ENCODE measurements at regions not wholly inside any gene's neighbourhood (a gene's known extent, or its start where the extent isn't known, plus 50 kb on each side); places are given as distances from the start of the nearest gene placed in this dataset.
"Not testable (repeated sequence)": the region's sequence is repeated elsewhere in the genome, so short reads cannot be mapped to it uniquely, and the experiment has no call there.

- TF ChIP-seq, protein P1, sequence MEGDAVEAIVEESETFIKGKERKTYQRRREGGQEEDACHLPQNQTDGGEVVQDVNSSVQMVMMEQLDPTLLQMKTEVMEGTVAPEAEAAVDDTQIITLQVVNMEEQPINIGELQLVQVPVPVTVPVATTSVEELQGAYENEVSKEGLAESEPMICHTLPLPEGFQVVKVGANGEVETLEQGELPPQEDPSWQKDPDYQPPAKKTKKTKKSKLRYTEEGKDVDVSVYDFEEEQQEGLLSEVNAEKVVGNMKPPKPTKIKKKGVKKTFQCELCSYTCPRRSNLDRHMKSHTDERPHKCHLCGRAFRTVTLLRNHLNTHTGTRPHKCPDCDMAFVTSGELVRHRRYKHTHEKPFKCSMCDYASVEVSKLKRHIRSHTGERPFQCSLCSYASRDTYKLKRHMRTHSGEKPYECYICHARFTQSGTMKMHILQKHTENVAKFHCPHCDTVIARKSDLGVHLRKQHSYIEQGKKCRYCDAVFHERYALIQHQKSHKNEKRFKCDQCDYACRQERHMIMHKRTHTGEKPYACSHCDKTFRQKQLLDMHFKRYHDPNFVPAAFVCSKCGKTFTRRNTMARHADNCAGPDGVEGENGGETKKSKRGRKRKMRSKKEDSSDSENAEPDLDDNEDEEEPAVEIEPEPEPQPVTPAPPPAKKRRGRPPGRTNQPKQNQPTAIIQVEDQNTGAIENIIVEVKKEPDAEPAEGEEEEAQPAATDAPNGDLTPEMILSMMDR (IDR thresholded peaks at IDR 0.05) = not testable (repeated sequence)
- TF ChIP-seq ZNF232 (CRISPR knock-in tag; IDR thresholded peaks at IDR 0.05); SP1 (CRISPR knock-in tag; conservative IDR thresholded peaks at IDR 0.05); ZNF423 (CRISPR knock-in tag; IDR thresholded peaks at IDR 0.05); CREM (CRISPR knock-in tag; IDR thresholded peaks at IDR 0.05); RELA (CRISPR knock-in tag; IDR thresholded peaks at IDR 0.05; ENCODE audit: borderline replicate concordance): not testable (repeated sequence)
Observed at GRCh38 chr13:39837866-39838265, 182.4 kb downstream of the COG6 start.
